SK-N-SH treated with all-trans-retinoic acid at 6 μM for 48 hours (cell line): ENCODE measurements at regions not wholly inside any gene's neighbourhood (a gene's known extent, or its start where the extent isn't known, plus 50 kb on each side); places are given as distances from the start of the nearest gene placed in this dataset.
"Not testable (repeated sequence)": the region's sequence is repeated elsewhere in the genome, so short reads cannot be mapped to it uniquely, and the experiment has no call there.

Source experiments
- ATAC-seq: fragments of 200-7000 bp; cut with Tn5 transposase; 3 replicates; pipeline ENCODE4 v1.9.1; 2020; ENCODE audit warnings: mild to moderate bottlenecking, moderate library complexity
- ARNTL ChIP-seq: fragments of 450-650 bp; formaldehyde crosslinking; IDR thresholded peaks from 2 replicates; pipeline ENCODE4 v1.5.0; 2020; ENCODE audit warnings: low read depth, mild to moderate bottlenecking, moderate library complexity, borderline replicate concordance
- CREB5 ChIP-seq: fragments of 250-450 bp; sonication (Bioruptor Pico); IDR thresholded peaks from 2 replicates; pipeline ENCODE4 v1.5.1; 2020; ENCODE audit warnings: low read depth, mild to moderate bottlenecking, moderate library complexity
- CSDC2 ChIP-seq: fragments of 250-450 bp; sonication (Bioruptor Pico); IDR thresholded peaks from 2 replicates; pipeline ENCODE4 v1.5.0; 2020; ENCODE audit warnings: mild to moderate bottlenecking, moderate library complexity
- CSRNP3 ChIP-seq: fragments of 250-450 bp; sonication (Bioruptor Pico); IDR thresholded peaks from 2 replicates; pipeline ENCODE4 v1.5.1; 2021; ENCODE audit warnings: mild to moderate bottlenecking, moderate library complexity
- GLIS3 ChIP-seq: fragments of 250-450 bp; sonication (Bioruptor Pico); IDR thresholded peaks from 2 replicates; pipeline ENCODE4 v1.5.0; 2020; ENCODE audit warnings: mild to moderate bottlenecking, moderate library complexity
- OSR1 ChIP-seq: fragments of 250-450 bp; sonication (Bioruptor Pico); IDR thresholded peaks from 2 replicates; pipeline ENCODE4 v1.8.0; 2022; ENCODE audit warnings: moderate library complexity, mild to moderate bottlenecking, inconsistent platforms
- PATZ1 ChIP-seq: fragments of 250-450 bp; sonication (Bioruptor Pico); IDR thresholded peaks from 2 replicates; pipeline ENCODE4 v1.8.0; 2020; ENCODE audit warnings: mild to moderate bottlenecking, moderate library complexity, borderline replicate concordance
- POU6F1 ChIP-seq: fragments of 250-450 bp; sonication (Bioruptor Pico); IDR thresholded peaks from 2 replicates; pipeline ENCODE4 v1.8.0; 2021; ENCODE audit warnings: low read depth, mild to moderate bottlenecking, moderate library complexity, borderline replicate concordance
- RARB ChIP-seq: fragments of 250-450 bp; sonication (Bioruptor Pico); IDR thresholded peaks from 2 replicates; pipeline ENCODE4 v1.8.0; 2021; ENCODE audit warnings: mild to moderate bottlenecking, moderate library complexity
- SNAI2 ChIP-seq: fragments of 250-450 bp; sonication (Bioruptor Pico); IDR thresholded peaks from 2 replicates; pipeline ENCODE4 v1.5.0; 2020; ENCODE audit warnings: mild to moderate bottlenecking, moderate library complexity
- TOX ChIP-seq: fragments of 250-450 bp; sonication (Bioruptor Pico); IDR thresholded peaks from 2 replicates; pipeline ENCODE4 v1.8.0; 2021; ENCODE audit warnings: mild to moderate bottlenecking, moderate library complexity, borderline replicate concordance
- TSHZ2 ChIP-seq: fragments of 250-450 bp; sonication (Bioruptor Pico); IDR thresholded peaks from 2 replicates; pipeline ENCODE4 v1.5.0; 2020; ENCODE audit warnings: mild to moderate bottlenecking, moderate library complexity
- ZC3H10 ChIP-seq: fragments of 250-450 bp; sonication (Bioruptor Pico); IDR thresholded peaks from 2 replicates; pipeline ENCODE4 v1.5.1; 2021; ENCODE audit warnings: mild to moderate bottlenecking, moderate library complexity
- ZFP3 ChIP-seq: fragments of 250-450 bp; sonication (Bioruptor Pico); IDR thresholded peaks from 2 replicates; pipeline ENCODE4 v1.5.0; 2020; ENCODE audit warnings: mild to moderate bottlenecking, moderate library complexity
- ZFP30 ChIP-seq: fragments of 450-650 bp; formaldehyde crosslinking; IDR thresholded peaks from 2 replicates; pipeline ENCODE4 v1.5.0; 2022; ENCODE audit warnings: mild to moderate bottlenecking, moderate library complexity
- ZNF565 ChIP-seq: fragments of 450-650 bp; formaldehyde crosslinking; conservative IDR thresholded peaks from 2 replicates; pipeline ENCODE4 v1.5.0; 2020; ENCODE audit warnings: low read depth, mild to moderate bottlenecking, moderate library complexity
- ZNF70 ChIP-seq: fragments of 450-650 bp; formaldehyde crosslinking; IDR thresholded peaks from 2 replicates; pipeline ENCODE4 v1.5.0; 2020; ENCODE audit warnings: mild to moderate bottlenecking, moderate library complexity
- ZNF8 ChIP-seq: fragments of 450-650 bp; formaldehyde crosslinking; IDR thresholded peaks from 2 replicates; pipeline ENCODE4 v1.5.0; 2020; ENCODE audit warnings: mild to moderate bottlenecking, moderate library complexity

DNA sequence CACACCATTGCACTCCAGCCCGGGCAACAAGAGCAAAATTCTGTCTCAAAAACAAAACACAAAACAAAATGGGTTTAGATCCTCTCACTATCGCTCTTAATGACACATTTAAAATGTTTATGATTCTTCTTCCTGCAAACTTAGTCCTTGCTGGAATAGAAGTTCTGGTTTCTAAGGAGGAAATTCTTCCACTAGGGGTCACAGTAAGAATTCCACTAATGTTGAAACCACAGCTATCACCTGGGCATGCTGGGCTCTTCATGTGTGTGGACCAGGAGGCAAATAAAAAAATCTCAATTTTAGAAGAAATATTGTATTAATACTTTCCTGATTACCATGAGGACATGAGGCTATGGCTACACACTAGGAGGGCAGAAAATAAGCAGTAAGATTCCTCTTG lies 915.8 kb downstream of the TYW1 start:
- TF ChIP-seq RARB (CRISPR knock-in tag): no peak
- TF ChIP-seq POU6F1 (CRISPR knock-in tag): no peak
- no peak for TF ChIP-seq CSRNP3 (CRISPR knock-in tag)
- TF ChIP-seq ZNF70 (CRISPR knock-in tag): no peak
- no peak for TF ChIP-seq TOX (CRISPR knock-in tag)
- TF ChIP-seq OSR1 (CRISPR knock-in tag): no peak
- TF ChIP-seq, all 23 proteins: peak for 0
- ATAC-seq: no peak

GRCh38 chr7:67913604-67914003 lies 917.0 kb downstream of the TYW1 start:
- ATAC-seq: no peak
- no peak for TF ChIP-seq ZFP3 (CRISPR knock-in tag)
- TF ChIP-seq CSDC2: no peak
- TF ChIP-seq PATZ1 (CRISPR knock-in tag): no peak

DNA sequence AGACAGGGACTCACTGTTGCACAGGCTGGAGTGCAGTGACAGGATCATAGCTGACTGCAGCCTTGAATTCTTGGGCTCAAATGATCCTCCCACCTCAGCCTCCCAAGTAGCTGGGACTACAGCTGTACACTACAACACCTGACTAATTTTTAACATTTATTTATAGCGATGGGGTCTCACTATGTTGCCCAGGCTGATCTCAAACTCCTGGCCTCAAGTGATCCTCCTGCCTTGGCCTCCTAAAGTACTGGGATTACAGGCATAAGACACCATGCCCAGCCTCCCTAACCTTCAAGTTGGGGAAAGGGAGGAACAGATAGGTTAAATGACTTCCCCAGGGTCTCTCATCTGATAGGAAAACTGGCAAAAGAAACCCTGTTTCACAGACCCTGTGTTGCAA lies 919.5 kb downstream of the TYW1 start:
- ATAC-seq: not testable (repeated sequence)

DNA sequence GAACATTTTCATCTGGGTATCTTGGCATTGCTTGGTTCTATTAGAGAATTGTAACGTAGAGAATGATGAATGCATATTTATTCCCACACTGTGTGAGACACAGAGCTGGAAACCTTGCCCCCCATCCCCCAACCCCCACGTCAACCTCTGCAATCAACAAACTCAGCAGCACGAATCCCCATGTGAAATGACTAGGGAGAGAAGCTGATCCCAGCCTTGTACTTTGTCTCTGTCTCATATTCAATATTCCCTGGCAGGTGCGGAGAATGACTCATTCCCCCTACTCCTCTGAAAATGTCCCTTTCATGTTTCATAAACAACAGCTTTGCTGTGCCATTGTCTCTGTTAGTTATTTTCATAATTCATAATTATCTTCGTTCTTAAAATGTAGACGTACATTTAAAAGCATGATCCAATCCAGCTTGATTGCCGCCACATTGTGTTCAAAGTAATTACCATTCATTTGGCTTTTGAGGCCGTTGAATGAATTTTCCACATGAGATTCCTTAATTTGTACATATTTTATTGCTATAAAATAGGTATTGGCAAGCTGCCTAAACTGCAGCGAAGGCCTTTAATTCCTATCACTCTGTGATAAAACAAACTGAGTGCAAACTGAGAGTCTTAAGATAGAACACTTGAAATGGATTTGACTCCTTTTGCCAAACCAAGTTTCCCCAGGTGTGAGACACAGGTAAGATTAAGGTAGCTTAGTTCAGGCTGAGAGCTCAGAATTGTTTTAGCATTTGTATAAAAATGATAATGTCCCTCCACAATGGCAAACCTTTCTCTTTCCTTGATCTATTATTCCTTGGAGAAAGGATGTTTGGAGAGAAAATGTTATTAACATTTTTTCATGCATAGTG lies 920.2 kb downstream of the TYW1 start:
- no peak for ATAC-seq
- TF ChIP-seq TSHZ2 (no peak), TOX (CRISPR knock-in tag) (no peak), PATZ1 (CRISPR knock-in tag) (no peak), OSR1 (CRISPR knock-in tag) (no peak), ZNF565 (no peak), ZNF70 (CRISPR knock-in tag) (no peak), RARB (CRISPR knock-in tag) (no peak), ZNF8 (CRISPR knock-in tag) (no peak), ARNTL (CRISPR knock-in tag) (no peak), SNAI2 (CRISPR knock-in tag) (no peak), ZFP30 (CRISPR knock-in tag) (no peak), CSDC2 (no peak), ZC3H10 (CRISPR knock-in tag) (no peak), CSRNP3 (CRISPR knock-in tag) (no peak), POU6F1 (CRISPR knock-in tag) (no peak), CREB5 (CRISPR knock-in tag) (no peak), GLIS3 (CRISPR knock-in tag) (no peak)
